CD14-positive monocyte (primary cell): ENCODE measurements at regions not wholly inside any gene's neighbourhood (a gene's known extent, or its start where the extent isn't known, plus 50 kb on each side); places are given as distances from the start of the nearest gene placed in this dataset.
A peak's percentile ranks its signal among the peaks of the same experiment; 100 is the strongest.

Source experiments
- DNase-seq, 3 donors: peaks; one replicate each; pipeline ENCODE4 v3.0.0-alpha.2; 2011 to 2022
- H2AFZ ChIP-seq: 2 replicates; pipeline ENCODE4 v1.6.0; 2012; ENCODE audit warnings: mild to moderate bottlenecking, low read depth, low read length, inconsistent platforms; ENCODE audit not compliant: insufficient read depth, poor library complexity, severe bottlenecking
- H3K27ac ChIP-seq, 2 donors: 1 replicate in 1 of 2; 2 replicates in 1 of 2; pipeline ENCODE4 v1.5.1; 2012 to 2013; ENCODE audit warnings: low read length in 2 of 2, control low read depth in 1 of 2, inconsistent platforms in 1 of 2, low read depth in 1 of 2, mild to moderate bottlenecking in 1 of 2
- H3K27me3 ChIP-seq, 2 donors: one replicate each; pipeline versions ENCODE4 v1.6.0 to v1.6.1; 2011 to 2013; ENCODE audit warnings: low read length in 2 of 2; ENCODE audit not compliant: control insufficient read depth in 2 of 2, insufficient read depth in 2 of 2
- H3K36me3 ChIP-seq, 2 donors: replicated peaks in 1 of 2; 1 replicate in 1 of 2; 2 replicates in 1 of 2; pipeline versions ENCODE4 v1.5.1 to v1.6.1; 2012 to 2013; ENCODE audit warnings: low read length in 2 of 2, control low read depth in 1 of 2, inconsistent platforms in 1 of 2, mild to moderate bottlenecking in 1 of 2; ENCODE audit not compliant: insufficient read depth in 2 of 2, control insufficient read depth in 1 of 2
- H3K4me1 ChIP-seq, 2 donors: 1 replicate in 1 of 2; 2 replicates in 1 of 2; pipeline versions ENCODE4 v1.5.1 to v1.6.1; 2012 to 2013; ENCODE audit warnings: low read length in 2 of 2, control low read depth in 1 of 2, inconsistent platforms in 1 of 2, mild to moderate bottlenecking in 1 of 2, moderate library complexity in 1 of 2; ENCODE audit not compliant: insufficient read depth in 2 of 2, control insufficient read depth in 1 of 2
- H3K4me2 ChIP-seq: replicated peaks from 2 replicates; pipeline ENCODE3; 2012; ENCODE audit warnings: low read length, moderate library complexity, mild to moderate bottlenecking; ENCODE audit not compliant: poor library complexity, severe bottlenecking; ENCODE audit errors: extremely low read depth
- H3K4me3 ChIP-seq, 3 experiments: fragments of 200-600 bp in 1 of 3; sonication (generic) in 1 of 3; replicated peaks in 1 of 3; 1 replicate in 2 of 3; 2 replicates in 1 of 3; pipeline ENCODE4 v1.5.1; 2011 to 2013; ENCODE audit warnings: low read length in 3 of 3, mild to moderate bottlenecking in 3 of 3, control low read depth in 2 of 3, low read depth in 2 of 3, inconsistent platforms in 1 of 3, moderate library complexity in 1 of 3
- H3K79me2 ChIP-seq: 2 replicates; pipeline ENCODE4 v1.6.0; 2012; ENCODE audit warnings: mild to moderate bottlenecking, control low read depth, inconsistent platforms, low read length, moderate library complexity; ENCODE audit not compliant: insufficient read depth
- H3K9ac ChIP-seq: 2 replicates; pipeline ENCODE4 v1.6.0; 2017; ENCODE audit warnings: low read length, mild to moderate bottlenecking; ENCODE audit not compliant: insufficient read depth, poor library complexity, severe bottlenecking
- H3K9me3 ChIP-seq, 2 donors: replicated peaks in 1 of 2; 1 replicate in 1 of 2; 2 replicates in 1 of 2; pipeline versions ENCODE4 v1.5.1 to v1.6.1; 2012 to 2013; ENCODE audit warnings: low read length in 2 of 2, control low read depth in 1 of 2; ENCODE audit not compliant: control insufficient read depth in 1 of 2, insufficient read depth in 1 of 2
- H4K20me1 ChIP-seq: 2 replicates; pipeline ENCODE4 v1.6.0; 2012; ENCODE audit warnings: mild to moderate bottlenecking, low read length, control low read depth, moderate library complexity; ENCODE audit not compliant: insufficient read depth
- H3K27ac Mint-ChIP-seq, 7 donors: one replicate each; pipeline ENCODE4 v1.8.0; 2020; ENCODE audit warnings: mild to moderate bottlenecking in 7 of 7, mixed read lengths in 7 of 7, moderate library complexity in 6 of 7, inconsistent platforms in 2 of 7
- H3K27me3 Mint-ChIP-seq, 3 donors: one replicate each; pipeline ENCODE4 v1.8.0; 2021 to 2022; ENCODE audit warnings: low read depth in 3 of 3, mild to moderate bottlenecking in 3 of 3, mixed read lengths in 3 of 3, moderate library complexity in 3 of 3, inconsistent platforms in 1 of 3
- H3K36me3 Mint-ChIP-seq, 2 donors: one replicate each; pipeline ENCODE4 v1.8.0; 2020; ENCODE audit warnings: mixed read lengths in 2 of 2, inconsistent platforms in 1 of 2, mild to moderate bottlenecking in 1 of 2
- H3K4me1 Mint-ChIP-seq: one replicate; pipeline ENCODE4 v1.8.0; 2020; ENCODE audit warnings: mild to moderate bottlenecking, mixed read lengths
- H3K4me3 Mint-ChIP-seq, 2 donors: one replicate each; pipeline ENCODE4 v1.8.0; 2020; ENCODE audit warnings: mild to moderate bottlenecking in 2 of 2, mixed read lengths in 2 of 2, moderate library complexity in 1 of 2
- H3K9me3 Mint-ChIP-seq, 7 donors: one replicate each; pipeline ENCODE4 v1.8.0; 2020 to 2022; ENCODE audit warnings: mixed read lengths in 7 of 7, mild to moderate bottlenecking in 6 of 7, moderate library complexity in 6 of 7, inconsistent platforms in 2 of 7
- CTCF ChIP-seq: fragments of 200-600 bp; IDR thresholded peaks from one replicate; pipeline ENCODE4 v1.8.0; 2022; ENCODE audit warnings: antibody characterized with exemption, mild to moderate bottlenecking
- WGBS: methylation state at CpG from one replicate; pipeline ENCODE4 v1.1.5; 2013; ENCODE audit warnings: missing lambda C conversion rate; ENCODE audit not compliant: insufficient coverage; 5-methylcytosine and 5-hydroxymethylcytosine counted together
- intact Hi-C, 2 donors: fragments of 100-400 bp; cut with micrococcal nuclease; formaldehyde crosslinking; loops; one replicate each; pipeline versions ENCODE4 v1.15.0 to v1.15.1; 2023

DNA sequence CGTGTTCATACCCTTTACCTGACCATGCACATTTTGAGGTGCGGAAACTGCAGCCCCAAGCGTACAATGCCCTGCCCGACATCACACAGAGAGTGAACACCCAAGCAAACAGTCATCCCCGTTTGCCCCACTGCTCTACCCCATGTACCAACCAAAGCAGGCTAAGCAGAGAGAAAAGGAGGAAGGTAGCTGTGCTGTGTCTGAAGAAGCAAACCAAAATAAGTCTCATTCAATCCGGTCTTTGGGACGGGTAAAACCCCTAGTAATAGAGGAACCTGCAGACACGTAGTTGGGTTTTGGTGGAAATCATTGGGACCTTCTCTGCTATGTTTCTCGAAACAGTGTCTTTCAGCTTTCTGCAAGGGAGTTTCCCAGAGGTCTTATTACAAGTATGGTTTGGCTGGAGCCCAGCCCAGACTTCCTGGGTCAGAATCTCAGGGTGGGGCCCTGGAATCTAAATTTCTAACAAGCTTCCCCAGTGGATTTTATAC, 164.6 kb upstream of the HES1 start:
- Histone ChIP-seq H3K4me2 (peak overlapping the region; percentile 43), H3K27me3 (peaks cover 26 to 57% of the 10 kb centered on the region in 2 donors), H3K27ac (peak overlapping the region in 1 of 2 donors; percentile 50), H3K79me2 (no peaks in the 10 kb centered on the region), H3K9ac (peak overlapping the region; percentile 27), H3K36me3 (no peaks in the 10 kb centered on the region), H4K20me1 (no peaks in the 10 kb centered on the region), H3K4me1 (peaks cover 15 to 18% of the 10 kb centered on the region in 2 donors), H2AFZ (peak overlapping the region; percentile 26), H3K4me3 (peak overlapping the region in 1 of 3 experiments; percentile 50), H3K9me3 (no peaks in the 10 kb centered on the region)
- intact Hi-C loops: loop anchor here in 1 of 2 donors (10.0 kb wide), 1 partner anchor 173 kb away; no protein-coding TSS in a partner anchor
- peaks cover 18% of the 10 kb centered on the region for H3K4me1 Mint-ChIP-seq
- H3K9me3 Mint-ChIP-seq: peaks cover 0 to 5% (median 0%) of the 10 kb centered on the region in 7 donors
- peak; percentile 74 to 88 (median 78) for DNase-seq
- peak overlapping the region in 6 of 7 donors; percentile 46 to 85 (median 72) for H3K27ac Mint-ChIP-seq
- no peak for TF ChIP-seq CTCF
- H3K27me3 Mint-ChIP-seq: peaks cover 48 to 71% (median 57%) of the 10 kb centered on the region in 3 donors
- H3K4me3 Mint-ChIP-seq: peak overlapping the region in 1 of 2 donors; percentile 67
- H3K36me3 Mint-ChIP-seq: peaks cover 0 to 4% of the 10 kb centered on the region in 2 donors
- WGBS: 11% methylated on average over 4 of the region's 9 CpGs

DNA sequence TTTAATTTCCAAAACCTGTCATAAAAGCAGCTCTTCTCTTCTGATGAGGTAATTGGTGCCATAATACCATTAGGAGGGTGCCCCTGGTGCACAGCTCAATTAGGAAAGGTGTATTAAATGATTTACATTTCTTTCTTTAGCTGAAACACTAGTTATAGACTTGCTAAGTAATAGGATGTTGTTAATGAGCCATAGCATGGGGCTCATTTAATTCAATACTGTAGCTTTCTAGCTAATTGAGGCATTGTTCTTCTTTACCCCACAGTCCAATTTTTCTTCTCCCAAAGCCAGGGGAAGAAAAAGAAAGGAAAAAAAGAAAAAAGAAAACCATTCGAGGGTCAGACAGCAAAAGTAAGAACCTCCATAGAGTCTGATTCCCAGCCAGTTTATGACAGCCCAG, 164.0 kb upstream of the HES1 start:
- intact Hi-C loops: loop anchor here in 1 of 2 donors (10.0 kb wide), 1 partner anchor 173 kb away; no protein-coding TSS in a partner anchor
- H3K27me3 Mint-ChIP-seq: peaks cover 50 to 69% (median 51%) of the 10 kb centered on the region in 3 donors
- no CpG with 5 or more reads among the region's 1 CpG for WGBS

More for the DNA sequence above, 164.0 kb upstream of the HES1 start:
- H3K4me1 ChIP-seq: peaks cover 15 to 18% of the 10 kb centered on the region in 2 donors
- no peak overlapping the region for H3K9ac ChIP-seq
- H2AFZ ChIP-seq: peak overlapping the region; percentile 26
- H3K4me3 ChIP-seq: no peak overlapping the region
- H3K36me3 ChIP-seq: no peaks in the 10 kb centered on the region
- no peaks in the 10 kb centered on the region for H3K9me3 ChIP-seq
- H3K27ac ChIP-seq: peak overlapping the region in 1 of 2 donors; percentile 48
- DNase-seq: no peak
- Mint-ChIP-seq H3K9me3 (peaks cover 0 to 5% (median 0%) of the 10 kb centered on the region in 7 donors), H3K4me1 (peaks cover 18% of the 10 kb centered on the region), H3K27ac (peak overlapping the region in 4 of 7 donors; percentile 46 to 85 (median 72)), H3K36me3 (peaks cover 0 to 4% of the 10 kb centered on the region in 2 donors), H3K4me3 (peak overlapping the region in 1 of 2 donors; percentile 67)
- peak overlapping the region; percentile 43 for H3K4me2 ChIP-seq
- H3K79me2 ChIP-seq: no peaks in the 10 kb centered on the region
- H3K27me3 ChIP-seq: peaks cover 26 to 51% of the 10 kb centered on the region in 2 donors
- H4K20me1 ChIP-seq: no peaks in the 10 kb centered on the region
- no peak for TF ChIP-seq CTCF
